Ishikawa (cell line): ENCODE measurements at regions not wholly inside any gene's neighbourhood (a gene's known extent, or its start where the extent isn't known, plus 50 kb on each side); places are given as distances from the start of the nearest gene placed in this dataset.

Experiments
- CEBPB ChIP-seq: IDR thresholded peaks from 2 replicates; pipeline ENCODE4 v1.6.1; 2012
- CREB1 ChIP-seq: IDR thresholded peaks from 2 replicates; pipeline ENCODE4 v1.6.1; 2012; ENCODE audit warnings: low read depth
- EGR1 ChIP-seq: IDR thresholded peaks from 2 replicates; pipeline ENCODE4 v1.6.1; 2012
- EP300 ChIP-seq: IDR thresholded peaks from 2 replicates; pipeline ENCODE4 v1.6.1; 2012; ENCODE audit warnings: borderline replicate concordance
- FOXM1 ChIP-seq: IDR thresholded peaks from 2 replicates; pipeline ENCODE4 v1.6.1; 2012; ENCODE audit warnings: low read depth, borderline replicate concordance
- NFIC ChIP-seq: IDR thresholded peaks from 2 replicates; pipeline ENCODE4 v1.6.1; 2012
- RAD21 ChIP-seq: IDR thresholded peaks from 2 replicates; pipeline ENCODE4 v1.6.1; 2012; ENCODE audit warnings: low read depth
- TAF1 ChIP-seq: IDR thresholded peaks from 2 replicates; pipeline ENCODE4 v1.6.1; 2012; ENCODE audit warnings: low read depth, mild to moderate bottlenecking
- TCF12 ChIP-seq: IDR thresholded peaks from 2 replicates; pipeline ENCODE4 v1.6.1; 2012; ENCODE audit warnings: low read depth
- TEAD4 ChIP-seq: IDR thresholded peaks from 2 replicates; pipeline ENCODE4 v1.6.1; 2012
- YY1 ChIP-seq: IDR thresholded peaks from 2 replicates; pipeline ENCODE4 v1.6.1; 2012; ENCODE audit warnings: low read depth
- ZBTB7A ChIP-seq: IDR thresholded peaks from 2 replicates; pipeline ENCODE4 v1.6.1; 2012; ENCODE audit warnings: low read depth
- TF ChIP-seq, protein P1 (sequence below): IDR thresholded peaks from 2 replicates; pipeline ENCODE4 v1.6.1; 2012; ENCODE audit warnings: low read depth, mild to moderate bottlenecking
- TF ChIP-seq, protein P2 (sequence below): IDR thresholded peaks from 2 replicates; pipeline ENCODE4 v1.6.1; 2012
- TF ChIP-seq, protein P3 (sequence below): IDR thresholded peaks from 2 replicates; pipeline ENCODE4 v1.6.1; 2012

DNA sequence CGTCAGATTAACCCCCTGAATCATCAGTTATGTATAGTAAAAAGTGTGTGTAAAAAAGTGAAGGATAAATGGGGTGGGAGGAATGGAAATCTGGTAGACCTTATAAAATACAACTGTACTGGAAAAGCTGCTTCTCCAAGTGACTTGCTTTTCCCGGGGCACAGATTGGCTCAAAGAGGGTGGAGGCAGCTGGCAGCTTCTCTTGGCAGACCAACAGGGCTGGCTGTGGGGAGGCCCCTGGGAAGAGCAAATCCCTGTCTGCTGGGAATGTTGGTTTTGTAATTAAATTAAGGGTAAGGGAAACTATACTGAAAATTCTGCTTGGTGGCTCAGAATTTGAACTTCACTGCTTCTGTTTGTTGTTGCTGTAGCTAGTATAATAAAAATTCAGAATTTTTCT lies 154.2 kb upstream of the DLX2 start:
- TF ChIP-seq NFIC: no peak
- TF ChIP-seq ZBTB7A: no peak
- TF ChIP-seq TAF1: no peak
- no peak for TF ChIP-seq EP300
- no peak for TF ChIP-seq EGR1
- no peak for TF ChIP-seq YY1
- TF ChIP-seq CREB1: no peak
- TF ChIP-seq, protein P1, sequence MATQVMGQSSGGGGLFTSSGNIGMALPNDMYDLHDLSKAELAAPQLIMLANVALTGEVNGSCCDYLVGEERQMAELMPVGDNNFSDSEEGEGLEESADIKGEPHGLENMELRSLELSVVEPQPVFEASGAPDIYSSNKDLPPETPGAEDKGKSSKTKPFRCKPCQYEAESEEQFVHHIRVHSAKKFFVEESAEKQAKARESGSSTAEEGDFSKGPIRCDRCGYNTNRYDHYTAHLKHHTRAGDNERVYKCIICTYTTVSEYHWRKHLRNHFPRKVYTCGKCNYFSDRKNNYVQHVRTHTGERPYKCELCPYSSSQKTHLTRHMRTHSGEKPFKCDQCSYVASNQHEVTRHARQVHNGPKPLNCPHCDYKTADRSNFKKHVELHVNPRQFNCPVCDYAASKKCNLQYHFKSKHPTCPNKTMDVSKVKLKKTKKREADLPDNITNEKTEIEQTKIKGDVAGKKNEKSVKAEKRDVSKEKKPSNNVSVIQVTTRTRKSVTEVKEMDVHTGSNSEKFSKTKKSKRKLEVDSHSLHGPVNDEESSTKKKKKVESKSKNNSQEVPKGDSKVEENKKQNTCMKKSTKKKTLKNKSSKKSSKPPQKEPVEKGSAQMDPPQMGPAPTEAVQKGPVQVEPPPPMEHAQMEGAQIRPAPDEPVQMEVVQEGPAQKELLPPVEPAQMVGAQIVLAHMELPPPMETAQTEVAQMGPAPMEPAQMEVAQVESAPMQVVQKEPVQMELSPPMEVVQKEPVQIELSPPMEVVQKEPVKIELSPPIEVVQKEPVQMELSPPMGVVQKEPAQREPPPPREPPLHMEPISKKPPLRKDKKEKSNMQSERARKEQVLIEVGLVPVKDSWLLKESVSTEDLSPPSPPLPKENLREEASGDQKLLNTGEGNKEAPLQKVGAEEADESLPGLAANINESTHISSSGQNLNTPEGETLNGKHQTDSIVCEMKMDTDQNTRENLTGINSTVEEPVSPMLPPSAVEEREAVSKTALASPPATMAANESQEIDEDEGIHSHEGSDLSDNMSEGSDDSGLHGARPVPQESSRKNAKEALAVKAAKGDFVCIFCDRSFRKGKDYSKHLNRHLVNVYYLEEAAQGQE: no peak
- TF ChIP-seq, protein P2, sequence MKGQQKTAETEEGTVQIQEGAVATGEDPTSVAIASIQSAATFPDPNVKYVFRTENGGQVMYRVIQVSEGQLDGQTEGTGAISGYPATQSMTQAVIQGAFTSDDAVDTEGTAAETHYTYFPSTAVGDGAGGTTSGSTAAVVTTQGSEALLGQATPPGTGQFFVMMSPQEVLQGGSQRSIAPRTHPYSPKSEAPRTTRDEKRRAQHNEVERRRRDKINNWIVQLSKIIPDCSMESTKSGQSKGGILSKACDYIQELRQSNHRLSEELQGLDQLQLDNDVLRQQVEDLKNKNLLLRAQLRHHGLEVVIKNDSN: no peak
- TF ChIP-seq FOXM1: no peak
- no peak for TF ChIP-seq TCF12
- TF ChIP-seq CEBPB: no peak
- TF ChIP-seq RAD21: no peak
- TF ChIP-seq TEAD4: no peak

DNA sequence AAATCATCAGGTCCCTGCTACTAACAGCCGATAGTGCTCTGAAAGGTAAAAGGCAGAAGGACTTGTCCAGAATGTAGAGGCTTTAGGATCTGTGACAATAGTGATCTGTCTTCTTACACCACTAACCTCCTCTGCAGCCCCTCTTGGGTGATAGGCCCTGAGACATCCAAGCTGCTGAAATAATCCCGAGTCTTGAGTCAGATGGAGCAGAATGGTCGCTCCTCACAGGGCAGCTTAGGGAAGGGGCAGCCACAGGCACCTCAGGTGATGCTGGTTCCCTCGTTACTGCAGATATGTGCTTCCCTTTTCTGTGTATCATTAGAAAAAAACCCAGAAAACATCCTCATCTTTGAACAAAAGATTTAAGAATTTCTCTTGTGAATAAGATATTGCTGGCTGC lies 157.1 kb upstream of the DLX2 start:
- TF ChIP-seq CREB1: no peak
- no peak for TF ChIP-seq NFIC
- TF ChIP-seq, protein P2: no peak
- no peak for TF ChIP-seq YY1
- TF ChIP-seq, protein P1: no peak
- TF ChIP-seq CEBPB: no peak
- TF ChIP-seq, protein P3, sequence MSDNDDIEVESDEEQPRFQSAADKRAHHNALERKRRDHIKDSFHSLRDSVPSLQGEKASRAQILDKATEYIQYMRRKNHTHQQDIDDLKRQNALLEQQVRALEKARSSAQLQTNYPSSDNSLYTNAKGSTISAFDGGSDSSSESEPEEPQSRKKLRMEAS: no peak
- TF ChIP-seq FOXM1: no peak
- no peak for TF ChIP-seq TEAD4
- no peak for TF ChIP-seq EGR1

DNA sequence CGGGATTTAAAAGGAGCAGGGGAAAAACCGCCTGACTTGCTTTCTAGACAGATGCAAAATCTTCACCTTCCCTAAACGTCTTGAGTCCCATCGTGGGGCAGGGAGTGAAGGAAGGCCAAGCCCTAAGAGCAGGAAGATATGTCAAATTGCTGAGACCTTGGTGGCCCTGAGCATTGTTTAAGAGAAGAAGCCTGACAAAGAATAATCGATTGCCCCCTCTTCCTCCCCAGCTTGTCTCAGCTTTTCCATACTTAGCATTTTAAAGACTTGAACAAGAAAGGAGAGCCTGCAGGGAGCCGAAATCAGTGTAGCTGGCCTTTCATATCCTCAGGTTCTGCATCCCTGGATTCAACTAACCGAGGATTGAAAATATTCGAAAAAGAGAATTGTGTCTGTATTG lies 157.6 kb upstream of the DLX2 start:
- TF ChIP-seq, protein P2: no peak
- TF ChIP-seq NFIC (no peak), EGR1 (no peak), EP300 (no peak), RAD21 (no peak), CEBPB (no peak), ZBTB7A (no peak), YY1 (no peak), CREB1 (no peak), FOXM1 (no peak), TCF12 (no peak), TAF1 (no peak), TEAD4 (no peak)
- TF ChIP-seq, protein P1: no peak
- TF ChIP-seq, protein P3: no peak

DNA sequence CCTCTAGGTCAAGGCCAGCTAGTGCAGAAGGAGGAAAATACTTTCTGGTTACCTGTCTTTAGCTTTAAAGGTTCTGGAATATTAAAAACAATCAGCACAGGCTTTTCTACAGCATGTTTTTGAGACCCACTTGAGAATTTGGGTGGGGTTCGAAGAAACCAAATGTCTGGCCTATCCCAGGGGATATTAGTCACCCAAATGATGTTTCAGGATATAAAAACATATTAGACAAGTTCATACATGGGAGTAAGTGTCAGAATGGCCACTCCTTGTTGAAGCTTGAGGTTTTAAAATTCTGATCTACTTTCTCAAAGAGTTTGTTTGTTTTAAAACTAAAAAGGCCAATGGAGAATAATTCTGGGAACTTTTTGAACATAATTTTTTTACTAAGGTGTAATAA lies 158.6 kb upstream of the DLX2 start:
- TF ChIP-seq NFIC: no peak
- TF ChIP-seq, protein P2: no peak
- TF ChIP-seq TEAD4: no peak
- no peak for TF ChIP-seq TCF12
- no peak for TF ChIP-seq EP300
- TF ChIP-seq, protein P1: no peak
- no peak for TF ChIP-seq TAF1
- TF ChIP-seq FOXM1: no peak
- TF ChIP-seq CREB1: no peak
- TF ChIP-seq, protein P3: no peak
- TF ChIP-seq ZBTB7A: no peak
- no peak for TF ChIP-seq YY1
- TF ChIP-seq RAD21: no peak
- TF ChIP-seq EGR1: no peak
- TF ChIP-seq CEBPB: no peak
